GM18505 (cell line): ENCODE measurements at regions not wholly inside any gene's neighbourhood (a gene's known extent, or its start where the extent isn't known, plus 50 kb on each side); places are given as distances from the start of the nearest gene placed in this dataset.
"Not testable (repeated sequence)": the region's sequence is repeated elsewhere in the genome, so short reads cannot be mapped to it uniquely, and the experiment has no call there.

Experiments used
- ATAC-seq: cut with Tn5 transposase; IDR thresholded peaks from one replicate; pipeline ENCODE4 v1.9.1; 2021; ENCODE audit not compliant: unreplicated experiment
- POLR2A ChIP-seq: IDR thresholded peaks from 4 replicates; pipeline ENCODE4 v1.6.1; 2011; ENCODE audit warnings: borderline replicate concordance; ENCODE audit not compliant: insufficient read depth, insufficient read length; ENCODE audit errors: extremely low read depth

GRCh38 chr5:32534041-32534440 lies 51.3 kb upstream of the SUB1 start:
- no peak for ATAC-seq
- no peak for TF ChIP-seq POLR2A

DNA sequence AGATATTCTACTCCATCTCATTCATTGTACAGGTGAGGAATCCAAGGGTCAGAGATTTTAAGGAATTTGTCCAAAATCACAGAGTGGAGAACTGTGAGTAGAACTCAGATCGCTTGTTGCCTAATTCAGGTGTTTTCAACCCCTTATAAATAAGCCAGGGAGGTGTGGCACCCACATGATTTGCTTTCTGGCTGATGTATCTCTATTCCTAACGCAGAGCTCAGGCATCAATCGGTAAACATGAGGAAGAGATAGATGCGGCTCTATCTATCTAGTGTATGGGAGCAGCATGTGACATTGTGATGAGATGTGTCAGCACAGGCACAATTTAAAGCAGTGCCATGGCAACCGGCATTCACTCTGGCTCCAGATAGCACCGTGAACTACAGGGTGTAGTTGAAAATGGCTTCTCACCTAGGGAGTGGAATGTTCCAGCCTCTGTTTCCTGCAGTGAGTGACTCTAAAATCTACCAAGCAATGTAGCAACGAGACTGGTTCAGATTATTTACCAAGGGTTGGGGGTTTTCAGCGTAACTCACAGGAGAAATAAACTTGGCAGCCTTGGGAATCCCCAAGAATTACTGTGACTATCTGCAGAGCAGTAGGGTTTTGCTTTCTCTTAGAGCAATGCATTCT lies 53.4 kb upstream of the SUB1 start:
- peak; percentile 48 for ATAC-seq
- peak; percentile 66 for TF ChIP-seq POLR2A

GRCh38 chr5:32527321-32527720 lies 58.0 kb upstream of the SUB1 start:
- not testable (repeated sequence) for ATAC-seq

DNA sequence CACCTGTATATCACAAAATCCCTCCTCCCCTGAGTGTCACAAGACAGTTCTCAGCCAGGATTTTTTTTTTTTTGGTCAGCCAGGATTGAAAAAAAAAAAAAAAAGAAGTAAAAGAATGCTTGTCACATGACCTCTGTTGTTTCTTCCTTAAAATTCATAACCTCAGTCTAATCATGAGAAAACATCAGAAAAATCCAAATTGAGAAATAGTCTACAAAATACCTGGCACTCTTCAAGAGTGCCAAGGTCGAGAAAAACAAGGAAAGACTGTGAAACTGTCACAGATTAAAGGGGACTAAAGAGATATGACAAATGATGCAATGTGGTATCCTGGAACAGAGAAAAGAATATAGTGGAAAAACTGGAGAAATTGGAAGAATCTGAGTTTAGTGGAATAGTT lies 58.5 kb upstream of the SUB1 start:
- TF ChIP-seq POLR2A = no peak
- no peak for ATAC-seq

DNA sequence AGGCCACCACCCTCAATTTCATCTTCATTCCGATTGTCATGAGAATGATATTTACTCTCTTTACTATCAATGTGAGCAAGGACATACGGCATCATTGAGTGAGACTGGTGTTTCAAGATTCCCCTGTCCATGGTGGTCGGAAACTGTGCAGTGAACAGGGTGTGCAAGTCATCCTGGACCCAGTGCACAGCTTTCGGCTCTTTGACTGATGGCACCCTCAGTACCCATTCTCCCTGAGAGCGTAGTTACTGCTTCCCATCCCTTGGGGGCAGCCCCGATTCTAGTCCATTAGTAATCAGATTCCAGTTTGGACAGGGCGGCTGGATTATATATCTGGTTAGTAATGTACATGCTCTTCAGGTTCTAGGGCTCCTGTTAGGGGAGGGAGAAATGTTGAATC lies 61.7 kb upstream of the SUB1 start:
- no peak for ATAC-seq
- no peak for TF ChIP-seq POLR2A

- no peak for TF ChIP-seq POLR2A
Measured at GRCh38 chr5:32522429-32523143, 62.8 kb upstream of the SUB1 start.

GRCh38 chr5:32521481-32521880 lies 63.9 kb upstream of the SUB1 start:
- no peak for ATAC-seq
- TF ChIP-seq POLR2A = no peak

More at GRCh38 chr5:32522429-32523143, 62.8 kb upstream of the SUB1 start:
- ATAC-seq = no peak

DNA sequence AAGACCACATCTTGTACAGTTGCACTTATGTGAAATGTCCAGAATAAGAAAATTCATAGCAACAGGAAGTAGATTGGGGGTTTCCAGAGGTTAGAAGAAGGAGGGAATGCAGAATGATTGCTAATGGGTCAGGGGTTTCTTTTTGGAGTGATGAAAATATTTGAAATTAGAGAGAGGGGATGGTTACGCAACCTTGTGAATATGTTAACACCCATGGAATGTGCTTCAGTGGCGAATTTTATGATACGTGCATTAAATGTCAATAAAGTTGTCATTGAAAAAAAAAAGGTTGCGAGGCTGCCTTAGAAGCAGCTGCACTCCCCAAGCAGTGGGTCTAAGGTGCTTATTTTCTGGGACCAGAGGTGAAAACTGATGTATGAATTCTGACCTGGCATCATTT lies 64.4 kb upstream of the SUB1 start:
- ATAC-seq = no peak

GRCh38 chr5:32520356-32520755 lies 65.0 kb upstream of the SUB1 start:
- TF ChIP-seq POLR2A = no peak
- no peak for ATAC-seq

More for the DNA sequence above, 64.4 kb upstream of the SUB1 start:
- TF ChIP-seq POLR2A = no peak

DNA sequence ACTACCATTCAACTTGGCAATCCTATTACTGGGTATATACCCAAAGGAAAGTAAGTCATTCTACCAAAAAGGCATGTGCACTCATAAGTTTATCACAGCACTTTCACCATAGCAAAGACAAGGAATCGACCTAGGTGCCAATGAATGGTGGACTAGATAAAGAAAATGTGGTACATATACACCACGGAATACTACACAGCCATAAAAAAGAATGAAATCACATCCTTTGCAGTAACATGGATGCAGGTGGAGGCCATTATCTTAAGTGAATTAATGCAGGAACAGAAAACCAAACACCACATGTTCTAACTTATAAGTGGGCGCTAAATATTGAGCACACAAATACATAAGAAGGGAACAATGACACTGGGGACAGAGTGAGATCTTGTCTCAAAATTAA lies 65.8 kb upstream of the SUB1 start:
- ATAC-seq = no peak
- no peak for TF ChIP-seq POLR2A

DNA sequence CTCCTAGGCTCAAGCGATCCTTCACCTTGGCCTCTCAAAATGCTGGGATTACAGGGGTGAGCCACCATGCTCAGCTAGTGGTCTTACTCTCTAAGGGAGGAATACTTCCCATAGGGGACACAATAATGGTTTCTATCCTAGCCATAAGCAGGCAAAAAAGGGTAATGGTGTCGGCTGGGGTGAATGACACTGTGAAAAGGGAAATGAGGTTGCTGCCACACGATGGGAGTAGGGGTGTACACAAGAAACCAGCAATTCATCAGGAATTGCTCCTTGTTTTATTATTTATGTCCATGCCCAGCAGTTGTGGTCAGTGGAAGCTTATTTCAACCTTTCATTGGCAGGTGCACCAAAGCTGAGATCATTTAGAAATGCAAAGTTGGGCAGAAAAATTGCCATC lies 70.3 kb upstream of the ZFR start:
- no peak for ATAC-seq
- TF ChIP-seq POLR2A = no peak

DNA sequence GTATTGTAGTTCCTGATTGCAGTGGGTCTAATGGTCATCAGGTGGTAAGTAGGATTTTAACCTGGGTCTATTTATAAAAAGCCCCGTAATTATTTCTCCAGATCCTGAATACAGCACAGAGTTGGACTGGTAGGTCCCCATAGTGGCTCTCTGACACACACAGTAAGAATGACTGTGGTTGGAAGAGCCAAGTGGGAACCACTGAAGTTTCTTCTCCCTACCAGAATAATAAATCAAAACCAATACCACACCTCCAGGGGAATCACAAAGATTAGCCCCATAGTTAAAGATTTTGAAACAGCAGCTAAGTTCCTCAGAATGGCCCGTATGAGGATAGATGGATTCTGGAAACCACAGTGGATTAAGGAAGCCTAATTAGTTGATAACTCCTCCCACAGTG lies 68.4 kb upstream of the ZFR start:
- ATAC-seq = no peak
- TF ChIP-seq POLR2A = no peak

DNA sequence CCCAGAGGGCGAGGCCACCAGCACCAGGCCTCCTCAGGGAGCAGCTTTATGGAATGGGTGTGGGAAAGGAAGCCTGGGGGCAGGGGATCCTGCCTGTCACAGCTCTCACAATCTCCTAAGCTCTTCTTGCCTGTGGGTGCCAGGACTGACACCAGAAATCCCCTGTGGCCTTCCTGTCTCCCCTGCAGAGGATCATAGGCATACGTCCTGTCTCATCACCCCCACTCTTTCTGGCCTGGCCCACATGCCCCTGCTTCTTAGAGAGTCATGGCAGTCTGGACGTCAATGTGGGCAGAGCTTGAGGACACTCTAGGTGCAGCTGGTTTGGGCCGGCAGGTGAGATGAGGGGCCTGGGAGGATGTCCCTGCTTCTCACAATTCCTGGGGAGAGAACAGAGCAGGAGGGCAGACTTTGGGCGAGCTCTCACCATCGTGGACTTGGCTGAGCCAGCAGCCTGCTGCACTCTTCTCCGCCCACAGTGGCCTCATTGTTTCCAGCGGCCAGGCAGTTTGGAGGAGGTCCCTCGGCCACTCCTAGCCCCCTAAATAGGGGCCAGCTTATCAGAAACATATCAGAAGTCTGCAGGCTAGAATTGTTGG lies 67.3 kb upstream of the ZFR start:
- TF ChIP-seq POLR2A = no peak
- ATAC-seq = no peak

DNA sequence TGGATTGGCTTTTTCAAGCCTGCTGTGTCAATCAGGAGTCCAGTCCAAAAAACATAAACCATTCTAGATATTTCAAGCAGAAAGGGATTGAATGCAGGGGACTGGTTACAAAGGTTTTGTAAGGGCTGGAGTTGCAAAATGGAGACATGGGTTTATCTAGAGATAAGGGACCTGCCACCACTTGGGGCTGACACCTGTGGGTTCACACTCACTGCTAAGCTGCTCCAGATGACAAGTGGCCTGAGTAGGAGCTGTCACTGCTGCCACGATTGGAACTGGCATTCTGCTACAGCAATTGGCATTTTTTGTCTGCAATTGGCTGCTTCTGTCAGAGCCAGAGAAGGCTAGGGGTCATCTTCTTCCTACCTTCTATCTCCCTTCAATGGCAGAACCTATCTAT lies 66.3 kb upstream of the ZFR start:
- no peak for ATAC-seq
- no peak for TF ChIP-seq POLR2A
